AG09309 (cell line): ENCODE measurements at regions not wholly inside any gene's neighbourhood (a gene's known extent, or its start where the extent isn't known, plus 50 kb on each side); places are given as distances from the start of the nearest gene placed in this dataset.
"Not testable (repeated sequence)": the region's sequence is repeated elsewhere in the genome, so short reads cannot be mapped to it uniquely, and the experiment has no call there.

Source experiments
- DNase-seq: peaks from one replicate; pipeline ENCODE4 v3.0.0-alpha.2; 2010; ENCODE audit warnings: low read depth
- H3K4me3 ChIP-seq: 2 replicates; pipeline ENCODE4 v1.5.1; 2011; ENCODE audit warnings: mild to moderate bottlenecking, low read depth, low read length, moderate library complexity; ENCODE audit not compliant: control insufficient read depth
- CTCF ChIP-seq: IDR thresholded peaks from 2 replicates; pipeline ENCODE4 v1.5.1; 2011; ENCODE audit warnings: mild to moderate bottlenecking, low read depth, low read length, inconsistent platforms; ENCODE audit not compliant: insufficient read depth, control insufficient read depth; ENCODE audit errors: missing control alignments

DNA sequence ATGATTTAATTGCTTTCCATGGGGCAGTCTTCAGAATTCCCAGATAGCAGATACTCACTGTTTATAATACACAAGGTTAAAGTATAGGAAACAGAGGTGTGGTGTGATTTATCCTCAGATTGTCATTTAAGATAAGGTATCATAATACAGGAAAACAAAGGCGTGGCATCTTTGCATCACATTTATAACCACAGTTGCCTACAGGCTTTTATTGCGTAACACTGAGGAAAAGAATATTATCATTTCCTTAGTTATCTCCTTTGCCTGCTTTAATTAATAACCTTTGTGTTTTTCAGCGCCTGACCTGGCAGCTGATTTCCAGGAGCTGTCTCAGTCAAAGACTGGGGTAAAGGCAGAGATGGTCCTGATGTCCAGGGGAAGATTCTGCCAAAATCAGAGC, 68.8 kb downstream of the SSX7 start:
- no peak for TF ChIP-seq CTCF
- DNase-seq, result no peak
- no peak overlapping the region for H3K4me3 ChIP-seq

- DNase-seq, result no peak
- no peak for TF ChIP-seq CTCF
- no peak overlapping the region for H3K4me3 ChIP-seq
These were observed 60.8 kb upstream of the XAGE1B start for GRCh38 chrX:52577464-52578173.

GRCh38 chrX:52576946-52577345, 60.1 kb upstream of the XAGE1B start:
- DNase-seq, result no peak
- TF ChIP-seq CTCF, result no peak
- no peak overlapping the region for H3K4me3 ChIP-seq

DNA sequence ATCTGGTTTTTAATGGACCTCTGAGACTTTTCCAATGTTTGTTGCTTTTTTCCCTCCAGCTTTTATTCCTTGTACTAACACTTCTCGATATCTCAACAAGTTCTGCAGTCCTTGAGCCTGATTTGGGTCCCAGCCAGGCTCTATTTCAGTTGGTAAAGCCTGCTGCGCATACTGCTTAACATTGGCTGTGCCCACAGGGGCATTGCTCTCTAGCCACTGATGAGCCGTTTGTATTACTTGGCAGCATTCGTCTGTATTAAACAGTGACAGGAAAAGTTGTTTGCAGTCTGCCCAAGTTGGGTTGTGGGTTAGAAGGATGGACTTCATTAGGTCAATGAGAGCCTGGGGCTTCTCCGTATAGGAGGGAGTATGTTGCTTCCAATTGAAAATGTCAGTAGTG, 59.6 kb upstream of the XAGE1B start:
- DNase-seq, result no peak
- no peak for TF ChIP-seq CTCF
- H3K4me3 ChIP-seq, result no peak overlapping the region

DNA sequence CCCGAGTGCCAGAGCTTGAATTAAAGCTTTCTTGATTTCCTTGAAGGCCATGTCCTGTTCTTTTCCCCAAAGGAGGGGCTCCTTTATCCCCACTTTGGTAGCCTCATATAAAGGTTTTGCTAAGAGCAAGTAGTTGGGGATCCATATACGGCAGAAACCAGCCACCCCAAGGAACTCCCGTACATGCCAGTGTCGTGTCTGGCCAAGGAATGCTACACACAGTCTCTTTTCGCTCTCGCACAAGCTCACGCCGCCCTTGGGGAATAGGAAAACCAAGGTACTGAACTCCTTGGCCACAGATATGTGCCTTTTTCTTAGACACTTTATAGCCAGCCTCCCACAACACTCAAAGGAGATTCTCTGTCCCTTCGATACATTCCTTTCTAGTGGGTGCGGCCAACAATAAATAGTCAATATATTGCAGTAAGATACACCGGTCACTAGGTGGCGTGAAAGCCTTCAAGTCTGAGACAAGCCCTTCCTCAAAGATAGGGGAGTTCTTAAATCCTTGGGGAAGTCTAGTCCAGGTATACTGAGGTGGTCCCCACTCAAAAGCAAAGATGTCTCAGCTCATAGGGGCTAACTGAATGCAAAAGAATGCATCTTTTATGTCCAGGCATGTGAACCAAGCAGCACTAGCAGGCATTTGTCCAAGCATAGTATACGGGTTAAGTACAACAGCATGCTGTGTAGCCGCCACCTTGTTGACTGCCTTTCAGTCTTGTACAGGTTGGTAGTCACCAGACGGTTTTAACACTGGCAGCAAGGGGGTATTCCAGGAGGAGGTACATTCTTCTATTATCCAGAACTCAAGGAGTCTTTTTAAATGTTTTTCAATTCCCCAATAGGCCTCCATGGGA, 57.8 kb upstream of the XAGE1B start:
- TF ChIP-seq CTCF, result peak; percentile 69
- H3K4me3 ChIP-seq, result no peak overlapping the region
- DNase-seq, result peak; percentile 24

GRCh38 chrX:52568146-52568545, 51.3 kb upstream of the XAGE1B start:
- not testable (repeated sequence) for DNase-seq, H3K4me3 ChIP-seq
